Right lobe of liver (tissue), 4 donors: ENCODE measurements at regions not wholly inside any gene's neighbourhood (a gene's known extent, or its start where the extent isn't known, plus 50 kb on each side); places are given as distances from the start of the nearest gene placed in this dataset.

ENCODE experiments used
- POLR2A ChIP-seq: fragments of 450-650 bp; IDR thresholded peaks from one replicate; pipeline ENCODE4 v1.6.1; 2017; ENCODE audit warnings: antibody characterized with exemption, mild to moderate bottlenecking
- TF ChIP-seq, protein P1 (sequence below), 4 donors: fragments of 200-600 bp in 3 of 4; fragments of 450-650 bp in 1 of 4; IDR thresholded peaks; one replicate each; pipeline versions ENCODE4 v1.5.1 to v1.8.0; 2016 to 2022; ENCODE audit warnings: antibody characterized with exemption in 4 of 4, mild to moderate bottlenecking in 2 of 4
- donor health status: DM: no; HTN: no; CAD: no.
- donor health status: DM: no; HTN: no; CAD: no.
- donor health status: DM: no; HTN: yes; CAD: no.

DNA sequence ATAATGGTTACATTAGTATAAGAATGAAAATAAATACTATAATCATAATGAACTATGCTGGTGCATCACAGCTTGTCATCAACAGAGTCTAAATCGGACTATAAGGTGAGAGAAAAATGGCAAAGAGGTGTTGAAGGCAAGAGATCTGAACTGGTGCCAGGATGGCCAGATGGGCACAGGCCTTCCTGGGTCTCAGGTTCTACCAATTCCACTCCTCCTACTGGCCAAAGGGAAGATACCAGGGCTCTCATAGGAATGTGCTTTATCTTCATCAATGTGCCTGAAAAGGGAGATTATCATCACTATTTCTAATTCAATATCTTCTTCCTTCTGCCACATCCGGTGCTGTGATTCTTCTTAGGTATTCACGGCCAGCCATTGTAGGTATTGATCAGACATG lies 107.6 kb downstream of the GASK1B start:
- TF ChIP-seq, protein P1, sequence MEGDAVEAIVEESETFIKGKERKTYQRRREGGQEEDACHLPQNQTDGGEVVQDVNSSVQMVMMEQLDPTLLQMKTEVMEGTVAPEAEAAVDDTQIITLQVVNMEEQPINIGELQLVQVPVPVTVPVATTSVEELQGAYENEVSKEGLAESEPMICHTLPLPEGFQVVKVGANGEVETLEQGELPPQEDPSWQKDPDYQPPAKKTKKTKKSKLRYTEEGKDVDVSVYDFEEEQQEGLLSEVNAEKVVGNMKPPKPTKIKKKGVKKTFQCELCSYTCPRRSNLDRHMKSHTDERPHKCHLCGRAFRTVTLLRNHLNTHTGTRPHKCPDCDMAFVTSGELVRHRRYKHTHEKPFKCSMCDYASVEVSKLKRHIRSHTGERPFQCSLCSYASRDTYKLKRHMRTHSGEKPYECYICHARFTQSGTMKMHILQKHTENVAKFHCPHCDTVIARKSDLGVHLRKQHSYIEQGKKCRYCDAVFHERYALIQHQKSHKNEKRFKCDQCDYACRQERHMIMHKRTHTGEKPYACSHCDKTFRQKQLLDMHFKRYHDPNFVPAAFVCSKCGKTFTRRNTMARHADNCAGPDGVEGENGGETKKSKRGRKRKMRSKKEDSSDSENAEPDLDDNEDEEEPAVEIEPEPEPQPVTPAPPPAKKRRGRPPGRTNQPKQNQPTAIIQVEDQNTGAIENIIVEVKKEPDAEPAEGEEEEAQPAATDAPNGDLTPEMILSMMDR (IDR thresholded peaks at IDR 0.05): no peak
- TF ChIP-seq POLR2A: no peak
